ENCODE measurements at regions not wholly inside any gene's neighbourhood (a gene's known extent, or its start where the extent isn't known, plus 50 kb on each side); places are given as distances from the start of the nearest gene placed in this dataset.

DNA sequence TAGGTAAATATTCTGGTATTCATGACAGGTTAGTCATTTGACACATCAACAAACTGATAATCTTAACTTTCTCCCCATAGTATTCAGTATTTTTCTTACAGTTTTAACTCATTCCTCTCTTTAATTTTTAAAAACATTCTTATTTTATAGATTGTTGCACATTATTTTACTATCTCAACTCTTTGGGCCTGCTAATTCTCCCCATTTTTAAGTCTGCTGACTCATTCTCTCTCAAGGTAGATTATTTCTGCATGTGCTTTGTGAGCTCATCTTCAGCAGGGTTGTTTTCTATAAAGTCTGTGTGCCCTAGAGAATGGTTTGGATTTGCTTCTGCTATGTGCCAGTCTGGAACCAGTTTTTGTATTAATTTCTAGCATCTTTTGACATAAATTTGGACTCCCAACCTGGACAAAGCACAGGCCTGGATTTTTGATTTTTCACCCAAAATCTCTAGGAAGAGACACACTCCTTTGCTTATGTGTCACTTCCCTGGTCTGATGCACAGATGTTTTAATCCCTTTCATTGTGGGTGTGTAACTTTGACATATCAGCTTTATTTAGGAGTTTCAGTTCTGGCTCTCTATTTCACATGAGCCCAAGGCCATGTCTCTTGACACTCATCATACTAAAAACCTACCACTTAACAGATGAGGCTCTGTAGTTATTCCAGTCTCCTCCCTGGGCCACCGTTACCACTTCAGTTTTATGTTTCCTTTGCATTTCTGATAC lies 194.3 kb upstream of the PGRMC2 start (continued):
- TF ChIP-seq, protein P1, sequence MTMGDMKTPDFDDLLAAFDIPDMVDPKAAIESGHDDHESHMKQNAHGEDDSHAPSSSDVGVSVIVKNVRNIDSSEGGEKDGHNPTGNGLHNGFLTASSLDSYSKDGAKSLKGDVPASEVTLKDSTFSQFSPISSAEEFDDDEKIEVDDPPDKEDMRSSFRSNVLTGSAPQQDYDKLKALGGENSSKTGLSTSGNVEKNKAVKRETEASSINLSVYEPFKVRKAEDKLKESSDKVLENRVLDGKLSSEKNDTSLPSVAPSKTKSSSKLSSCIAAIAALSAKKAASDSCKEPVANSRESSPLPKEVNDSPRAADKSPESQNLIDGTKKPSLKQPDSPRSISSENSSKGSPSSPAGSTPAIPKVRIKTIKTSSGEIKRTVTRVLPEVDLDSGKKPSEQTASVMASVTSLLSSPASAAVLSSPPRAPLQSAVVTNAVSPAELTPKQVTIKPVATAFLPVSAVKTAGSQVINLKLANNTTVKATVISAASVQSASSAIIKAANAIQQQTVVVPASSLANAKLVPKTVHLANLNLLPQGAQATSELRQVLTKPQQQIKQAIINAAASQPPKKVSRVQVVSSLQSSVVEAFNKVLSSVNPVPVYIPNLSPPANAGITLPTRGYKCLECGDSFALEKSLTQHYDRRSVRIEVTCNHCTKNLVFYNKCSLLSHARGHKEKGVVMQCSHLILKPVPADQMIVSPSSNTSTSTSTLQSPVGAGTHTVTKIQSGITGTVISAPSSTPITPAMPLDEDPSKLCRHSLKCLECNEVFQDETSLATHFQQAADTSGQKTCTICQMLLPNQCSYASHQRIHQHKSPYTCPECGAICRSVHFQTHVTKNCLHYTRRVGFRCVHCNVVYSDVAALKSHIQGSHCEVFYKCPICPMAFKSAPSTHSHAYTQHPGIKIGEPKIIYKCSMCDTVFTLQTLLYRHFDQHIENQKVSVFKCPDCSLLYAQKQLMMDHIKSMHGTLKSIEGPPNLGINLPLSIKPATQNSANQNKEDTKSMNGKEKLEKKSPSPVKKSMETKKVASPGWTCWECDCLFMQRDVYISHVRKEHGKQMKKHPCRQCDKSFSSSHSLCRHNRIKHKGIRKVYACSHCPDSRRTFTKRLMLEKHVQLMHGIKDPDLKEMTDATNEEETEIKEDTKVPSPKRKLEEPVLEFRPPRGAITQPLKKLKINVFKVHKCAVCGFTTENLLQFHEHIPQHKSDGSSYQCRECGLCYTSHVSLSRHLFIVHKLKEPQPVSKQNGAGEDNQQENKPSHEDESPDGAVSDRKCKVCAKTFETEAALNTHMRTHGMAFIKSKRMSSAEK (CRISPR knock-in tag; IDR thresholded peaks at IDR 0.05; ENCODE audit: borderline replicate concordance): no peak
- TF ChIP-seq, protein P2, sequence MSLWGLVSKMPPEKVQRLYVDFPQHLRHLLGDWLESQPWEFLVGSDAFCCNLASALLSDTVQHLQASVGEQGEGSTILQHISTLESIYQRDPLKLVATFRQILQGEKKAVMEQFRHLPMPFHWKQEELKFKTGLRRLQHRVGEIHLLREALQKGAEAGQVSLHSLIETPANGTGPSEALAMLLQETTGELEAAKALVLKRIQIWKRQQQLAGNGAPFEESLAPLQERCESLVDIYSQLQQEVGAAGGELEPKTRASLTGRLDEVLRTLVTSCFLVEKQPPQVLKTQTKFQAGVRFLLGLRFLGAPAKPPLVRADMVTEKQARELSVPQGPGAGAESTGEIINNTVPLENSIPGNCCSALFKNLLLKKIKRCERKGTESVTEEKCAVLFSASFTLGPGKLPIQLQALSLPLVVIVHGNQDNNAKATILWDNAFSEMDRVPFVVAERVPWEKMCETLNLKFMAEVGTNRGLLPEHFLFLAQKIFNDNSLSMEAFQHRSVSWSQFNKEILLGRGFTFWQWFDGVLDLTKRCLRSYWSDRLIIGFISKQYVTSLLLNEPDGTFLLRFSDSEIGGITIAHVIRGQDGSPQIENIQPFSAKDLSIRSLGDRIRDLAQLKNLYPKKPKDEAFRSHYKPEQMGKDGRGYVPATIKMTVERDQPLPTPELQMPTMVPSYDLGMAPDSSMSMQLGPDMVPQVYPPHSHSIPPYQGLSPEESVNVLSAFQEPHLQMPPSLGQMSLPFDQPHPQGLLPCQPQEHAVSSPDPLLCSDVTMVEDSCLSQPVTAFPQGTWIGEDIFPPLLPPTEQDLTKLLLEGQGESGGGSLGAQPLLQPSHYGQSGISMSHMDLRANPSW (CRISPR knock-in tag; conservative IDR thresholded peaks at IDR 0.05; ENCODE audit: low read depth): no peak
- TF ChIP-seq SOX15 (CRISPR knock-in tag; IDR thresholded peaks at IDR 0.05) (no peak), ZNF232 (CRISPR knock-in tag; IDR thresholded peaks at IDR 0.05) (no peak), ATF1 (CRISPR knock-in tag; IDR thresholded peaks at IDR 0.05) (no peak), SMAD4 (CRISPR knock-in tag; IDR thresholded peaks at IDR 0.05) (no peak)
- TF ChIP-seq, protein P3, sequence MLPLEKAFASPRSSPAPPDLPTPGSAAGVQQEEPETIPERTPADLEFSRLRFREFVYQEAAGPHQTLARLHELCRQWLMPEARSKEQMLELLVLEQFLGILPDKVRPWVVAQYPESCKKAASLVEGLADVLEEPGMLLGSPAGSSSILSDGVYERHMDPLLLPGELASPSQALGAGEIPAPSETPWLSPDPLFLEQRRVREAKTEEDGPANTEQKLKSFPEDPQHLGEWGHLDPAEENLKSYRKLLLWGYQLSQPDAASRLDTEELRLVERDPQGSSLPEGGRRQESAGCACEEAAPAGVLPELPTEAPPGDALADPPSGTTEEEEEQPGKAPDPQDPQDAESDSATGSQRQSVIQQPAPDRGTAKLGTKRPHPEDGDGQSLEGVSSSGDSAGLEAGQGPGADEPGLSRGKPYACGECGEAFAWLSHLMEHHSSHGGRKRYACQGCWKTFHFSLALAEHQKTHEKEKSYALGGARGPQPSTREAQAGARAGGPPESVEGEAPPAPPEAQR (CRISPR knock-in tag; IDR thresholded peaks at IDR 0.05): no peak
- TF ChIP-seq, protein P4, sequence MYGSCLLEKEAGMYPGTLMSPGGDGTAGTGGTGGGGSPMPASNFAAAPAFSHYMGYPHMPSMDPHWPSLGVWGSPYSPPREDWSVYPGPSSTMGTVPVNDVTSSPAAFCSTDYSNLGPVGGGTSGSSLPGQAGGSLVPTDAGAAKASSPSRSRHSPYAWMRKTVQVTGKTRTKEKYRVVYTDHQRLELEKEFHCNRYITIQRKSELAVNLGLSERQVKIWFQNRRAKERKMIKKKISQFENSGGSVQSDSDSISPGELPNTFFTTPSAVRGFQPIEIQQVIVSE (CRISPR knock-in tag; IDR thresholded peaks at IDR 0.05; ENCODE audit: borderline replicate concordance): no peak
- TF ChIP-seq, protein P5, sequence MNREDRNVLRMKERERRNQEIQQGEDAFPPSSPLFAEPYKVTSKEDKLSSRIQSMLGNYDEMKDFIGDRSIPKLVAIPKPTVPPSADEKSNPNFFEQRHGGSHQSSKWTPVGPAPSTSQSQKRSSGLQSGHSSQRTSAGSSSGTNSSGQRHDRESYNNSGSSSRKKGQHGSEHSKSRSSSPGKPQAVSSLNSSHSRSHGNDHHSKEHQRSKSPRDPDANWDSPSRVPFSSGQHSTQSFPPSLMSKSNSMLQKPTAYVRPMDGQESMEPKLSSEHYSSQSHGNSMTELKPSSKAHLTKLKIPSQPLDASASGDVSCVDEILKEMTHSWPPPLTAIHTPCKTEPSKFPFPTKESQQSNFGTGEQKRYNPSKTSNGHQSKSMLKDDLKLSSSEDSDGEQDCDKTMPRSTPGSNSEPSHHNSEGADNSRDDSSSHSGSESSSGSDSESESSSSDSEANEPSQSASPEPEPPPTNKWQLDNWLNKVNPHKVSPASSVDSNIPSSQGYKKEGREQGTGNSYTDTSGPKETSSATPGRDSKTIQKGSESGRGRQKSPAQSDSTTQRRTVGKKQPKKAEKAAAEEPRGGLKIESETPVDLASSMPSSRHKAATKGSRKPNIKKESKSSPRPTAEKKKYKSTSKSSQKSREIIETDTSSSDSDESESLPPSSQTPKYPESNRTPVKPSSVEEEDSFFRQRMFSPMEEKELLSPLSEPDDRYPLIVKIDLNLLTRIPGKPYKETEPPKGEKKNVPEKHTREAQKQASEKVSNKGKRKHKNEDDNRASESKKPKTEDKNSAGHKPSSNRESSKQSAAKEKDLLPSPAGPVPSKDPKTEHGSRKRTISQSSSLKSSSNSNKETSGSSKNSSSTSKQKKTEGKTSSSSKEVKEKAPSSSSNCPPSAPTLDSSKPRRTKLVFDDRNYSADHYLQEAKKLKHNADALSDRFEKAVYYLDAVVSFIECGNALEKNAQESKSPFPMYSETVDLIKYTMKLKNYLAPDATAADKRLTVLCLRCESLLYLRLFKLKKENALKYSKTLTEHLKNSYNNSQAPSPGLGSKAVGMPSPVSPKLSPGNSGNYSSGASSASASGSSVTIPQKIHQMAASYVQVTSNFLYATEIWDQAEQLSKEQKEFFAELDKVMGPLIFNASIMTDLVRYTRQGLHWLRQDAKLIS (CRISPR knock-in tag; IDR thresholded peaks at IDR 0.05; ENCODE audit: borderline replicate concordance): no peak

DNA sequence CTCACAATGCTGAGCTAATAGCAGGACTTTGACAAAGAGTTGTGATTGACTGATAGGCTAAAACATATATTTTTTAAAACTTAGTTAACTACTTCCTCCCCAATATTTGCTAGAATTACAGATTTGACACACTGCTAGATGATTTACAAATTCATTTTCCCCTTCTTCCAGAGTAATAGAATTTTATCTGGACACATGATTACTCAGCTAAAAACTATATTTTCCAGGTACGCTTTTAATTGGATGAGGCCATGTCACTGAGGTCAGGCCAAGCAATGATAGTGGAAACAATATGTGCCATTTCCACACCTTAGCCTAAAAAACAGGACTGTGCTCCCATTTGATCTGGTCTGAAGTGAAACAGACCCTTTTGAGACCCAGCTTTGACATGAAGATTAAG lies 193.3 kb upstream of the PGRMC2 start:
- Mint-ChIP-seq H3K4me3 (no peak overlapping the region), H3K36me3 (no peaks in the 10 kb centered on the region), H3K27ac (no peak overlapping the region), H3K27me3 (ENCODE audit: low read depth) (no peaks in the 10 kb centered on the region), H3K9me3 (peaks cover 8% of the 10 kb centered on the region; the same call in 1 of the 2 replicates), H3K4me1 (no peaks in the 10 kb centered on the region)
- POLR2A ChIA-PET: no interaction called here
- ATAC-seq (no peak), DNase-seq (ENCODE audit: low spot score) (no peak)
- CTCF ChIA-PET: no interaction called here
- TF ChIP-seq MXD4 (CRISPR knock-in tag; IDR thresholded peaks at IDR 0.05; ENCODE audit: borderline replicate concordance) (no peak), ZNF121 (CRISPR knock-in tag; IDR thresholded peaks at IDR 0.05) (no peak), CREM (CRISPR knock-in tag; IDR thresholded peaks at IDR 0.05) (no peak), SMAD3 (CRISPR knock-in tag; IDR thresholded peaks at IDR 0.05; ENCODE audit: borderline replicate concordance) (no peak)
- TF ChIP-seq, protein P6, sequence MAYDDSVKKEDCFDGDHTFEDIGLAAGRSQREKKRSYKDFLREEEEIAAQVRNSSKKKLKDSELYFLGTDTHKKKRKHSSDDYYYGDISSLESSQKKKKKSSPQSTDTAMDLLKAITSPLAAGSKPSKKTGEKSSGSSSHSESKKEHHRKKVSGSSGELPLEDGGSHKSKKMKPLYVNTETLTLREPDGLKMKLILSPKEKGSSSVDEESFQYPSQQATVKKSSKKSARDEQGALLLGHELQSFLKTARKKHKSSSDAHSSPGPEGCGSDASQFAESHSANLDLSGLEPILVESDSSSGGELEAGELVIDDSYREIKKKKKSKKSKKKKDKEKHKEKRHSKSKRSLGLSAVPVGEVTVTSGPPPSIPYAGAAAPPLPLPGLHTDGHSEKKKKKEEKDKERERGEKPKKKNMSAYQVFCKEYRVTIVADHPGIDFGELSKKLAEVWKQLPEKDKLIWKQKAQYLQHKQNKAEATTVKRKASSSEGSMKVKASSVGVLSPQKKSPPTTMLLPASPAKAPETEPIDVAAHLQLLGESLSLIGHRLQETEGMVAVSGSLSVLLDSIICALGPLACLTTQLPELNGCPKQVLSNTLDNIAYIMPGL (CRISPR knock-in tag; IDR thresholded peaks at IDR 0.05): no peak
